Esophagus squamous epithelium (tissue), 5 donors: ENCODE measurements at regions not wholly inside any gene's neighbourhood (a gene's known extent, or its start where the extent isn't known, plus 50 kb on each side); places are given as distances from the start of the nearest gene placed in this dataset.
A peak's percentile ranks its signal among the peaks of the same experiment; 100 is the strongest.

Source experiments
- DNase-seq: peaks from one replicate; lab custom pipeline; 2025; lab: John Stamatoyannopoulos, UW
- H3K27ac ChIP-seq, 4 donors: fragments of 200-600 bp; sonication (generic); one replicate each; pipeline ENCODE4 v1.5.1; 2016 to 2019; ENCODE audit warnings: mild to moderate bottlenecking in 1 of 4
- H3K27me3 ChIP-seq, 4 donors: fragments of 200-600 bp; sonication (generic); 1 replicate in 3 of 4; 2 replicates in 1 of 4; pipeline versions ENCODE4 v1.5.1 to v1.6.0; 2017 to 2021; ENCODE audit warnings: antibody characterized with exemption in 1 of 4
- H3K36me3 ChIP-seq, 3 donors: fragments of 200-600 bp; sonication (generic); one replicate each; pipeline ENCODE4 v1.5.1; 2016 to 2019
- H3K4me1 ChIP-seq, 3 donors: fragments of 200-600 bp; sonication (generic); one replicate each; pipeline ENCODE4 v1.5.1; 2017 to 2019
- H3K4me3 ChIP-seq, 4 donors: fragments of 200-600 bp; sonication (generic); 1 replicate in 3 of 4; 2 replicates in 1 of 4; pipeline ENCODE4 v1.5.1; 2016 to 2019; ENCODE audit warnings: mild to moderate bottlenecking in 2 of 4, moderate library complexity in 1 of 4
- H3K9me3 ChIP-seq, 3 donors: fragments of 200-600 bp; sonication (generic); one replicate each; pipeline ENCODE4 v1.5.1; 2016 to 2019
- CTCF ChIP-seq, 6 experiments: fragments of 450-650 bp in 4 of 6; fragments of 200-600 bp in 2 of 6; sonication (generic) in 2 of 6; IDR thresholded peaks; one replicate each; pipeline ENCODE4 v1.5.1; 2016 to 2019; ENCODE audit warnings: antibody characterized with exemption in 6 of 6, mild to moderate bottlenecking in 4 of 6, moderate library complexity in 4 of 6
- POLR2A ChIP-seq, 4 donors: fragments of 450-650 bp; IDR thresholded peaks; one replicate each; pipeline ENCODE4 v1.6.1; 2017; ENCODE audit warnings: antibody characterized with exemption in 4 of 4, mild to moderate bottlenecking in 4 of 4, moderate library complexity in 3 of 4
- WGBS, 2 donors: methylation state at CpG; one replicate each; pipeline ENCODE4 v1.1.5; 2018; 5-methylcytosine and 5-hydroxymethylcytosine counted together
- intact Hi-C: fragments of 100-400 bp; cut with DNase I; formaldehyde crosslinking; loops from one replicate; pipeline ENCODE4 v1.15.0; 2022
- donor health status: DM: yes; HTN: yes; CAD: no.

GRCh38 chr9:14373336-14373666, 59.4 kb upstream of the NFIB start:
- no peak overlapping the region for H3K4me3 ChIP-seq
- H3K4me1 ChIP-seq, result peaks cover 0 to 24% (median 21%) of the 10 kb centered on the region in 3 donors
- no peak for DNase-seq
- TF ChIP-seq POLR2A (IDR thresholded peaks at IDR 0.05) (no peak), CTCF (IDR thresholded peaks at IDR 0.05) (no peak)
- no peaks in the 10 kb centered on the region for H3K9me3 ChIP-seq
- peak overlapping the region in 3 of 4 donors; percentile 44 to 72 (median 63) for H3K27ac ChIP-seq
- H3K27me3 ChIP-seq, result no peaks in the 10 kb centered on the region
- intact Hi-C loops, result no loop called here
- H3K36me3 ChIP-seq, result no peaks in the 10 kb centered on the region

- H3K9me3 ChIP-seq, result no peaks in the 10 kb centered on the region
- DNase-seq, result no peak
- H3K4me1 ChIP-seq, result peaks cover 0 to 24% (median 21%) of the 10 kb centered on the region in 3 donors
- H3K36me3 ChIP-seq, result no peaks in the 10 kb centered on the region
- H3K27me3 ChIP-seq, result no peaks in the 10 kb centered on the region
- no peak for TF ChIP-seq POLR2A (IDR thresholded peaks at IDR 0.05)
- no peak for TF ChIP-seq CTCF (IDR thresholded peaks at IDR 0.05)
- peak overlapping the region in 3 of 4 donors; percentile 44 to 65 (median 63) for H3K27ac ChIP-seq
- H3K4me3 ChIP-seq, result no peak overlapping the region
- 9 to 10% methylated on average over 4 of the region's 4 CpGs for WGBS, 2 donors
- intact Hi-C loops, result no loop called here
Measured at GRCh38 chr9:14372437-14373335, 58.7 kb upstream of the NFIB start.

- 80 to 90% methylated on average over 6 of the region's 6 CpGs for WGBS, 2 donors
- H3K27me3 ChIP-seq, result no peaks in the 10 kb centered on the region
- DNase-seq, result no peak
- H3K4me3 ChIP-seq, result no peak overlapping the region
- no peaks in the 10 kb centered on the region for H3K9me3 ChIP-seq
- TF ChIP-seq POLR2A (IDR thresholded peaks at IDR 0.05) (no peak), CTCF (IDR thresholded peaks at IDR 0.05) (no peak)
- intact Hi-C loops, result no loop called here
- H3K27ac ChIP-seq, result no peak overlapping the region
- H3K4me1 ChIP-seq, result peaks cover 0 to 23% (median 20%) of the 10 kb centered on the region in 3 donors
- no peaks in the 10 kb centered on the region for H3K36me3 ChIP-seq
Measured at GRCh38 chr9:14369011-14369410, 55.1 kb upstream of the NFIB start.

GRCh38 chr9:14366076-14366475, 52.1 kb upstream of the NFIB start:
- intact Hi-C loops, result no loop called here
- H3K27me3 ChIP-seq, result no peaks in the 10 kb centered on the region
- no peak overlapping the region for H3K4me3 ChIP-seq
- 33 to 39% methylated on average over 10 of the region's 10 CpGs for WGBS, 2 donors
- TF ChIP-seq POLR2A (IDR thresholded peaks at IDR 0.05), result no peak
- TF ChIP-seq CTCF (IDR thresholded peaks at IDR 0.05), result no peak
- H3K4me1 ChIP-seq, result peaks cover 0 to 7% (median 0%) of the 10 kb centered on the region in 3 donors
- peak overlapping the region in 3 of 4 donors; percentile 39 to 78 (median 65) for H3K27ac ChIP-seq
- no peaks in the 10 kb centered on the region for H3K9me3 ChIP-seq
- DNase-seq, result no peak
- no peaks in the 10 kb centered on the region for H3K36me3 ChIP-seq

- H3K36me3 ChIP-seq, result no peaks in the 10 kb centered on the region
- H3K4me3 ChIP-seq, result no peak overlapping the region
- intact Hi-C loops, result no loop called here
- DNase-seq, result no peak
- no peaks in the 10 kb centered on the region for H3K9me3 ChIP-seq
- TF ChIP-seq POLR2A (IDR thresholded peaks at IDR 0.05) (no peak), CTCF (IDR thresholded peaks at IDR 0.05) (no peak)
- H3K4me1 ChIP-seq, result peaks cover 0 to 7% (median 0%) of the 10 kb centered on the region in 3 donors
- WGBS, 2 donors, result 57 to 62% methylated on average over 3 of the region's 3 CpGs
- H3K27ac ChIP-seq, result peak overlapping the region in 3 of 4 donors; percentile 39 to 78 (median 65)
- H3K27me3 ChIP-seq, result no peaks in the 10 kb centered on the region
Measured at GRCh38 chr9:14365670-14366069, 51.7 kb upstream of the NFIB start.
